NB4 (cell line): ENCODE measurements at regions not wholly inside any gene's neighbourhood (a gene's known extent, or its start where the extent isn't known, plus 50 kb on each side); places are given as distances from the start of the nearest gene placed in this dataset.

Experiments used
- DNase-seq: peaks from one replicate; pipeline ENCODE4 v3.0.0; 2010; ENCODE audit warnings: low read depth
- H3K4me3 ChIP-seq: one replicate; pipeline ENCODE4 v1.5.1; 2011; ENCODE audit warnings: mild to moderate bottlenecking, low read depth, low read length, moderate library complexity
- MYC ChIP-seq: IDR thresholded peaks from 2 replicates; pipeline ENCODE4 v1.6.1; 2011; ENCODE audit warnings: low read depth, low read length
- POLR2A ChIP-seq: IDR thresholded peaks from 2 replicates; pipeline ENCODE4 v1.6.1; 2011; ENCODE audit warnings: mild to moderate bottlenecking; ENCODE audit not compliant: insufficient read length; ENCODE audit errors: extremely low read depth
- TF ChIP-seq, protein P1 (sequence below): IDR thresholded peaks from 2 replicates; pipeline ENCODE4 v1.6.1; 2011; ENCODE audit warnings: low read depth, low read length
- TF ChIP-seq, protein P2 (sequence below): IDR thresholded peaks from one replicate; pipeline ENCODE4 v1.5.1; 2012; ENCODE audit warnings: low read depth, low read length

DNA sequence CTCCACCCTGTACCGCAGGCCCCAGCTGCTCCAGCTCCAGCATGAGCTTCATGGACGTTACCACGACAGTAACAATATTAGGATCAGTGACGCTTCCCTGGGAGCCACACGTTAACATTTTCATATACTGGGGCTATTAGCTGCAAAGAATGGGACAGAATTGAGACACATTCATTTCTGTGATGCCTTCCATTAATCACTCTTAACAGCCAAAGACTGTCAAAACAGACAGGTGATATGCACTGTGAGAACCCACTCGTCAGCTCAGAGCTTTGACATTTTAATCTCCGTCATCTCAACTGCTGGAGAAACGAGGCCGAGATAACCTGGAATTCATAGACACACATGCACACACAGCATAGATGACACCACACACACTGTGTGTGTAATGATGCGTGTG is 408.4 kb upstream of the SHH start:
- TF ChIP-seq, protein P1, sequence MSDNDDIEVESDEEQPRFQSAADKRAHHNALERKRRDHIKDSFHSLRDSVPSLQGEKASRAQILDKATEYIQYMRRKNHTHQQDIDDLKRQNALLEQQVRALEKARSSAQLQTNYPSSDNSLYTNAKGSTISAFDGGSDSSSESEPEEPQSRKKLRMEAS, result no peak
- TF ChIP-seq POLR2A (no peak), MYC (no peak)
- TF ChIP-seq, protein P2, sequence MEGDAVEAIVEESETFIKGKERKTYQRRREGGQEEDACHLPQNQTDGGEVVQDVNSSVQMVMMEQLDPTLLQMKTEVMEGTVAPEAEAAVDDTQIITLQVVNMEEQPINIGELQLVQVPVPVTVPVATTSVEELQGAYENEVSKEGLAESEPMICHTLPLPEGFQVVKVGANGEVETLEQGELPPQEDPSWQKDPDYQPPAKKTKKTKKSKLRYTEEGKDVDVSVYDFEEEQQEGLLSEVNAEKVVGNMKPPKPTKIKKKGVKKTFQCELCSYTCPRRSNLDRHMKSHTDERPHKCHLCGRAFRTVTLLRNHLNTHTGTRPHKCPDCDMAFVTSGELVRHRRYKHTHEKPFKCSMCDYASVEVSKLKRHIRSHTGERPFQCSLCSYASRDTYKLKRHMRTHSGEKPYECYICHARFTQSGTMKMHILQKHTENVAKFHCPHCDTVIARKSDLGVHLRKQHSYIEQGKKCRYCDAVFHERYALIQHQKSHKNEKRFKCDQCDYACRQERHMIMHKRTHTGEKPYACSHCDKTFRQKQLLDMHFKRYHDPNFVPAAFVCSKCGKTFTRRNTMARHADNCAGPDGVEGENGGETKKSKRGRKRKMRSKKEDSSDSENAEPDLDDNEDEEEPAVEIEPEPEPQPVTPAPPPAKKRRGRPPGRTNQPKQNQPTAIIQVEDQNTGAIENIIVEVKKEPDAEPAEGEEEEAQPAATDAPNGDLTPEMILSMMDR, result no peak
- no peak for DNase-seq
- H3K4me3 ChIP-seq, result no peak overlapping the region

DNA sequence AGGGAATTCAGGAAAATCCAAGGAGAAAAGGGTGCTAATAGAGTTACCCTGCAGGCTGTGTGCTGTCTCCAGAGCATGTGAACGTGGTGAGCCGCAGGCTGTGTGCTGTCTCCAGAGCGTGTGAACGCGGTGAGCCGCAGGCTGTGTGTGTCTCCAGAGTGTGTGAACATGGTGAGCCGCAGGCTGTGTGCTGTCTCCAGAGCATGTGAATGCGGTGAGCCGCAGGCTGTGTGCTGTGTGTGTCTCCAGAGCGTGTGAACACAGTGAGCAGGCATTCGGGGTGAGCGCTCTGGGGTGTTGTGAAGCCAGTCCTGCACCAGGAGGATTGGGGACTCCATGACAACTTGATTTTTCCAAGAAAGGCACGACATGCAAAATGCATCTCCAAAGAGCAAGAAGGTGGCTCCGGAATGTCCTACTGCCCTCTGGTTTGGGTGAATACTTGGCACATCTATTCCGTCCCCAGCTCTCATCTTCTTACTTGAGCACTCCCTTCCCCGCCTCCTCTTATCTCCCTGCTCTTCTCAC is 407.9 kb upstream of the SHH start:
- no peak for DNase-seq
- TF ChIP-seq MYC (no peak), POLR2A (no peak)
- TF ChIP-seq, protein P1, result no peak
- TF ChIP-seq, protein P2, result no peak

DNA sequence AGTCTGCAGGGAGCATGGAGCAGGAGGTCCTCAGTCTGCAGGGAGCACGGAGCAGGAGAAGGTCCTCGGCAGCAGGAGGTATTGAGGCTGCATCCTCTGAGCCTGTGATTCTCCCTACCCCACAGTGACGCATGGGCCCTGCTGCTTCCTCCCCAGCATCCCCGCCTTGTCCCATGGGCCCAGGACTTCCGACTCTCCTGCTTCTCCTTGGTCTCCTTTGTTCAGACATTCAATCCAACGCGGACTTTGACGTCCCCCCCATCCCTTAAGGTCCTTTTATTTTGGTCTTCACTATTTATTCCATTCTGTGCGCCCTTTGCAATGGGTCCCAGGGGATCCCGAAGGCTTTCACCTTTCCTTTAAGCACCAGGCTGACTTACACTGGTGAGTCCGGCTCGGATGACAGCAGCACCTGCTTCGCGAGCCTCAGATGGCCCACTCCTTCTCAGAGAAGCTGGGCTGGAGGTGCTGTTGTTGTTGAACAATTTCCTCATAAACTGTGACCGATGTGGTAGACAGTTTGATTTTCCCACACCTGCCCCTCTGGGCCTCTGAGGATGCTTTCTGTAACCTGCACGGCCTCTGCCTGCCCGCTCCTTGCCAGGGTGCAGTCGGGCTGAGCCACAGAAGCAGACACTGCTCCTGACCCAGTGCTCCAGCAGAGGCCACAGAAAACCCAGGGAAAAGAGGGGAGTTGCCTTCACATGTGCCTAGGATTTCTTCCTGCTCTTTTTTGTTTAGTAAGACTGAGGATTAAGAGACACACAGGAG is 407.2 kb upstream of the SHH start:
- no peak overlapping the region for H3K4me3 ChIP-seq
- TF ChIP-seq MYC, result no peak
- TF ChIP-seq, protein P1, result no peak
- no peak for TF ChIP-seq POLR2A
- TF ChIP-seq, protein P2, result no peak
- no peak for DNase-seq

More for the DNA sequence above, 407.9 kb upstream of the SHH start:
- H3K4me3 ChIP-seq, result no peak overlapping the region

DNA sequence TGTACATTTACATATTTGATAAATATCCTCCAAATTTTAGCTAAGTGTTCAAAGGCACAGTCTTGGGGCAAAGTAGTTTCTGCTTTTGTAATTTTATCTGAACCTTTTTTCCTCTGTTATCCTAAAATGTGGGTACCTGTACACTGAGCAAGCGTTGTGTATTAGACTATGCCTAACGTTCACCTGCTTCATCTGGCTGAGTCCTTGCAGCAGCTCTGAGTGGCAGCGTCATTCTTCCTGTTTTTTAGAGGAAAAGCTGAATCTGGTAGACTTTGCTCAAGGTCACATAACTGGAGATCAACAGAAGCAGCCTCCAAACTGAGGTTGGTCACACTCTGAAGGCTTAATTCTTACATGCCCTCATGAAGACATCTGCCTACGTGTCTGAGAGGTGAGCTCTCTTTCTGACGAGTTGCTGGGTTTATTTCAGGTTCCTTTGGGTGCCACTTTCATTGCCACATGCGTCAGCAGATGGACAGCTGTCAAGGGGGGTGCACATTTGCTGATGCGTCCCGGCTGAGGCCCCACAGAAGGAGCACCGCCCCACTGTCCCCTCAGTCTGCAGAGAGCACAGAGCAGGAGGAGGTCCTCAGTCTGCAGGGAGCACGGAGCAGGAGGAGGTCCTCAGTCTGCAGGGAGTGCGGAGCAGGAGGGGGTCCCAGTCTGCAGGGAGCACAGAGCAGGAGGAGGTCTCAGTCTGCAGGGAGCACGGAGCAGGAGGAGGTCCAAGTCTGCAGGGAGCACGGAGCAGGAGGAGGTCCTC is 406.5 kb upstream of the SHH start:
- no peak overlapping the region for H3K4me3 ChIP-seq
- TF ChIP-seq, protein P2, result no peak
- TF ChIP-seq MYC, result no peak
- TF ChIP-seq, protein P1, result no peak
- DNase-seq, result no peak

DNA sequence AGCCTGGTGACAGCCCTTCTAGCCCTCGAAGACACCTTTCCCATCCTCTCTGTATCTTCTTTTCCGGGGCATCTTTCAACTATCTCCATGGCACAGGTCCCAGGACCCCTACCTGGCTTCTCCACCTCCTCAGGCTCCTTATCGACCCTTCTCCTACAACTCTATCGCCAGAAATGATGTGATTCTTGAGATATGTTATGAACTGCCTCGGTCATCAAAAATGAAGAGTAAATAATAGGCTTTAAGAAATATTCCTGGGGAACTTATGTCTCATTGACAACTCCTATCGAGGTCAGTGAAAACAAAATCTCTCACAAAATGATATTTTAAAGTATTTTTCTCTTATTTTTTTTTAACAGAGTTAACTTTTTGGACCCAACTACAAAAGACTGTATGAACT is 405.5 kb upstream of the SHH start:
- H3K4me3 ChIP-seq, result no peak overlapping the region
- TF ChIP-seq POLR2A (no peak), MYC (no peak)
- TF ChIP-seq, protein P1, result no peak
- TF ChIP-seq, protein P2, result no peak
- DNase-seq, result no peak
